CD4-positive, alpha-beta T cell treated with Interleukin-15 for 1 hour (primary cell): ENCODE measurements at regions not wholly inside any gene's neighbourhood (a gene's known extent, or its start where the extent isn't known, plus 50 kb on each side); places are given as distances from the start of the nearest gene placed in this dataset.
"Not testable (repeated sequence)": the region's sequence is repeated elsewhere in the genome, so short reads cannot be mapped to it uniquely, and the experiment has no call there.

ENCODE experiments used
- DNase-seq: peaks from one replicate; pipeline ENCODE4 v3.0.0-alpha.2; 2020

DNA sequence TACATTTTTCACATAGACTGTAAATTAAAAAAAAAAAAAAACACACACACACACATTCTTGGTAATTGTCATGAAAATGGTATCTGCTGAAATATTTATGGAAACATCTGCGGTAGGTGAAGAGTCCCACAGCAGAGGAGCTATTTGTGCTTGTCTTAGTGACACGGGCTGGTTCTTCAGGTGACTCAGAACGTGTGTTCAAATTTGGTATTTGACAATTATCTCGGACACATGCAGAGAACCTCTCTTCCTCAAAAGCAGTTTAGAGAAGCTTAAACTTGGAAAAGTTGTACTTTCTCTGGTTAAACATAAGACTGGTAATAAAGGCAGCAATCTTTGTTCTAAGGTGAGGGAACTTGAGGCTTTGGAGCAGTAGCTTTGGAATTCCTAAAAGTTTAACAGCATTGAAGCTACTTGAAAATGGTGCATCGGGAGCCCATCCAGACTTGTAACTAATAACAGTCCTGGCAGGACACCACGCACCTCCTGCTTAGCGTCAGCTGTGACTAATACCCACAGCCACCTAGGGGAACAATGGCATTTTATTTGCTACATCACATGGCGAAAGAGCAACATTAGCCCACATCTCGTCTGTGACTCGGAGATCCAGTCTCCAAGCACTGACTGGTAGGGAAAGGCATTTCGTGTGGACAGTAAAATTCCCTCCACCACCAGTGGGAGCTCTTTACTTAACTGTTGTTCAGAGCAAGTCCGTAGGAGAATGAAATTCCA lies 1505.1 kb upstream of the SLC10A2 start:
- no peak for DNase-seq

DNA sequence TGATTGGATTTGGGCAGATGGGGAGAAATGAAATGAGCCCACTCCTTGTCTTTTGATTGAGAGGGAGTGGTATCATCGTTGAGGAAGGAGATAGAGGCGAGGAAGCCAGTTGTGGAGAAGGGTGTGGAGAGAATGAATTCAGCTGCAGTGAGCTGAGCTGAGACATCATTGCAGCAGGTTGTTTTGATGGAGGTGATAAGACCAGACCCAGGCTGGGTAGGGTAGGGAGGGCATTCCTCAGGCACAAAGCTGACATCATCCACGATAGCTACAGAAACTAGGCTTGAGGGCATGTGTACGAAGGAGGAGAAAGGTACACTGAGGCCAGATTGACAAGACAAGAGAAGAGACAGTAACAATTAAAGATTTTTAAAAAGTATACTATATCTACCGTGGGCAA lies 1500.9 kb upstream of the SLC10A2 start:
- no peak for DNase-seq

DNA sequence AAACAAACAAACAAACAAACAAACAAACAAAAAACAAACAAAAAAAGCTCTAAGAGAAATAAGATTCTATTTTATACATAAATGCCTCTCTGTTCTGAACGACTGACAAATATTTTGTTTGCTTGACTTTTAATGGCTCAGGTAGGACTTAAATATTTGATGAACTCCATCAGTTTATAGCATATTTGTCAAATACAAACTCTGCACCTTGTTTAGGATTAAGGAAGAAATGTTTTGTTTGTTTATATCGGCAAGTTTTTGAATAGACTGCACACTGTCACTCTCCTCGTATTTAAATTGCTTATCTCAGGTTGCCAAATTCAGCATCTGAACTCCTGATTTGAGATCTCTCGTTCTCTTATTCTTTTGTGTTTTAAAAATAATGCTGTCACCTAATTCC lies 1499.7 kb upstream of the SLC10A2 start:
- DNase-seq = no peak

DNA sequence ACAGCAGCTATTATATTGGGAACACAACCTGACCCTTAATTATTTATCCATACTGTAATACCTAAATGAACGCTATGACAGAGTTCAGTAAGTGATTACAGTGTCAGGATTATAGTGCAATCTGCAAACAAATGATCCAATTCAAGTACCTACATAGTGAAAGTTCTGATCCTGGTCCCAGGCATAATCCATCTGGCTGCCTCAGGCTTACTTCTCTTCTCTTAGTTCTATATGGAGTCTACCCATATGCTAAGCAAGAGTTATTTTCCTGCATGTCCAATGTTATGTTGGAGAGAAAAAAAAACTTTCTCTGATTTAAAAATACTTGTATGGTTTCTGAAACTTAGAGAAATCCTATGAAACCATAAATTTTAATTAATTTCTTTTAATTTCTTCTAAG lies 1487.7 kb upstream of the SLC10A2 start:
- DNase-seq = no peak

DNA sequence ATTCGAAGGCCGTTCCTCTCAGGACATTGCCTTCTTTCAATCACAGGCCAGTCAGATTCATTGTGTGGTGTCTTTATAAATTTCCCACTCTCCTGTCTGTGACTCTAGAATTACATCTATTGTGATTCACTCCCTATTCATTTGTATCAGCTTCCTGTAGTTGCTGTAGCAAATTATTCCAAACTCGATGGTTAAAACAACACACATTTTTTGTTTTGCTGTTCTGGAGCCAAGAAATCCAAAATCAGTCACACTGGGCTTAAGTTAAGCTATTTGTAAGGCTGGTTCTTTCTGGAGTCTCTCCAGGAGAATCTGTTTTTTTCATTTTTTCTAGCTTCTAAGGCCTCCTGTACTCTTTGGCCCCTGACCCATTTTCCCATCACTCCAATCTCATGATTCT lies 1487.0 kb upstream of the SLC10A2 start:
- DNase-seq = no peak

DNA sequence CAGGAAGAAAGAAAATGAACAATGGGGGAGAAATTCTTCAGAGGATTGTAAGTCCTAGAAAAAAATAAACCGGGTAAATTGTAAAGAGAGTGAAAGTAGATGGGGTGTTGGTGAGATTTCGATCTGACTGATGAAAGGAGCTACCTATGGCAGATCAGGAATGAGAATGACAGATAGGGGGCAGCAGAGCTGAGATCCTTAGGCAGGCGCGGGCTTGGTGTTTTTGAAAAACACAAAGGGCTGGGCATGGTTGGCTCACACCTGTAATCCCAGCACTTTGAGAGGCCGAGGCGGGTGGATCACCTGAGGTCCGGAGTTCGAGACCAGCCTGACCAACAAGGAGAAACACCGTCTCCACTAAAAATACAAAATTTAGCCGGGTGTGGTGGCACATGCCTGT lies 1468.6 kb upstream of the SLC10A2 start:
- DNase-seq = no peak

DNA sequence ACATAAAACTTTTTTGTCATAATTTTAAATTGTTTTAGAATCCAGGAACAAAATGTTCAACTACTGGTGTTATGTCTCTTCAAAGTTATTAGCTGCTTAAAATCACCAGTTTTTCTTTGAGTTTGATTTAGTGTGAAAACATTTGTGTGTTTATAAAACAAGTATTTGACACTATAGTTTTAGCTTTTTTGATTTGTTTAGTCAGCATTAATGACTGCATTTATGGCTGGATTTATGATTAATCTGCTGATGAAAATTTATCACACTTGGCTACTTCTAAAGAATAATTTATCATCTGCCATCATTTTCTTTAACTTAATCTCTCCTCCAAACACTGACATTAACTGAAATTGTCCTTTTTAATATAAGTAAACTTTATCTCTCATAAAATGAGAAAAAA lies 1465.9 kb upstream of the SLC10A2 start:
- no peak for DNase-seq

DNA sequence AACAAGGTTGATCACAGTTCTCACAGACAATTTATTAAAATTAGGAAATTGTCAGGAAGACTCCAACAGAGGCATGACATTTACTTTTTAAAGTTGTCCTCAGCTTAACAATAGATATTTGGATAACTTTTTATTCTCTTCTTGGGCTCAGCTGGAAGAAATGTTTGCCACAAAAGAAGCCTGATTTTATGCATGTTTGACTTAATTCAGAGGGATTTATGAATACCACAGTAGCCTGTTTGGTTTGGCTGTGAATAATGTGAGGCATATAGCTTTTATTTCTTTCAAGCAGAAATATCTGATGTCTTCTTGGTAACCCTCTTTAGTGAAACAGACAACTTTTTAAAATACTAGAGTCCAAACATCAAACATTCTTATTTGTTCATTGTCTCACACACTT lies 1464.5 kb upstream of the SLC10A2 start:
- DNase-seq = no peak

DNA sequence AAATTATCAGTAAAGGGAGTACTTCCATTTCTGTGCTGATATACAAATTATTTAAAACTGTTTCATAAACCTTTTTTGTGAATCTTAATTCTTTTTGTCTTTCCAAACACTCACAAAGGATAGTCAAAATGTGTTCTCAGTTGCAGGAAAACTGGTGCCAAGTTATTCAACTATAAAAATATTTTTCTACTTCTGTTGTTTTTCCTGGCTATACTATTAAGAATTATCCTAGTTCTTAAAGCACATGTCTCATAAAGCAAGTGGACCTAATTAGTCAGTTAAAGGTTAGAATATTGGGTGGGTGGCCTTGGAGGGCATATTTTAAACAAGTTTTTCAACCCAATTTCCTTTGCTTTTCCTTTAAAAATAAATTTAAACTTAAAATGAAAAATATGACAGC lies 1460.3 kb upstream of the SLC10A2 start:
- DNase-seq = no peak

DNA sequence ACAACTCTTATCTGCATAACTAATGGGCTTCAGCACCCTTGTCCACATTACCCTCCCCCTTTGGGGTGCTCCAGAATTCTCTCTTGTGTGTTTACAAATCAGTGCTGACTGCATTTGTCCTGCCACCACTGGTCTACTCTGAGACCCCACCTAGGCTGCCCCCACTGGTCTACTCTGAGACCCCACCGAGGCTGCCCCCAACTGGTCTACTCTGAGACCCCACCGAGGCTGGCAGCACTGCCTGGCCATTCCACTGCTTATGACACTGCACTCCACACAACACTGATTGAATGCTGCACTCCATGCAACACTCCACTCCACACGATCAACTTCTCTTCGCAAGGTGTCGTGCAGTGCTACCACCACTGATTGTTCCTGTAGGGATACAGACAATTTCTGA lies 1459.2 kb upstream of the SLC10A2 start:
- DNase-seq = no peak

DNA sequence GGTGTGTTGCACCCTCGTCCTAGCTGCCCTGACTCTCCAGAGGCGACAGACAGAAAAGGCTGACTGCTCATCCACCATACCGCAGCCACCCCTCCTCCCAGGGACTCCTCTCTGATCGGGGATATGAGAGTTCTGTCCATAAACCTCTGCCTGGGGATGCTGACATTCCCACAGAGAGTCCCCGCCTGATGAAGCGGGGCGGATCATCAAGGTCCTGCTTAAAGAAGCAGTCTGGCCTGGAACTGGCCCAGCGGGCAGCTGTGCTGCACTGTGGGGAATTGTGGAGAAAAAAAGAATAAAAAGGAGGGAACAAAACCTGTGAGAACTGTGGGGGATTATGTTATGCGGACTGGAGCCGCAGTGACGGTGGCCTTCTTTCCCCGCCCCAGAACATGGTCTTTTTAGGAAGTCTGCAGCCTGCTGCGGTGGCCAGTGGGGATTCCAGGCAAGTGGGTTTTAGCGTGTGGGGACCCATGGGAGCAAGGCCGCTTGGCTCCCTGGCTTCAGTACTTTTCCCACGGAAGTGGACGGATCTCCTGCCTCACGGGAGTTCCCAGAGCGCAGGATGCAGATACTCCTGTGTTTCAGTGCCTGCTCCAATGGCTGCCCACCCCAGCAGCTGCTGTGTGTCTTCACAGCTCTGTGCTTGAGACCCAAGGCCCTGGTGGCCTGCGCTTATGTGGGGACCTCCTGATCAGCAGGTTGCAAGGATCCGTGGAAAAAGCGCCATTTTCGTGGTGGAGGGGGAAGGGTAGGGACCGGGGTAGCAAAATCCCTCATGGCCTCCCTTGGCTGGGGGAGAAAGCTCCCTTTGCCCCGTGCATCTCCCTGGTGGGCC lies 1456.2 kb upstream of the SLC10A2 start:
- no peak for DNase-seq

DNA sequence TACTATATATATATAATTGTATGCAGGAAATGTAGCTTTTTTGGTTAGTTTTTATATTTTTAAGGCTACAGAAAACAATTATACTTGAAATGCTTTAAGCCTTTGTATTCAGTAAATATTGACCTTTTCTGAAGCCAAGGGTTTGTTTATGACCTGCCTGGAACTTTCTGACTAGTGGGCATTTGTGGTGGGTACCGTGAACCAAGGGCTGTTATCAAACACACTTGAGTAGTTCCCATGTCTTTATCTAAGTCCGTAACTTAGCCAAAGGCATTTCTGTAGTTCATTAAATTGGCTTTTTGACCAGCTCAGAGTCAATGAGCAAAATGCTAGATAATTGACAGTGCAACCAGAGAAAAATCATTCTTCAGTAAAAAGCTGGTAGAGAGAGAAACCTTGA lies 1444.2 kb upstream of the SLC10A2 start:
- DNase-seq = no peak

DNA sequence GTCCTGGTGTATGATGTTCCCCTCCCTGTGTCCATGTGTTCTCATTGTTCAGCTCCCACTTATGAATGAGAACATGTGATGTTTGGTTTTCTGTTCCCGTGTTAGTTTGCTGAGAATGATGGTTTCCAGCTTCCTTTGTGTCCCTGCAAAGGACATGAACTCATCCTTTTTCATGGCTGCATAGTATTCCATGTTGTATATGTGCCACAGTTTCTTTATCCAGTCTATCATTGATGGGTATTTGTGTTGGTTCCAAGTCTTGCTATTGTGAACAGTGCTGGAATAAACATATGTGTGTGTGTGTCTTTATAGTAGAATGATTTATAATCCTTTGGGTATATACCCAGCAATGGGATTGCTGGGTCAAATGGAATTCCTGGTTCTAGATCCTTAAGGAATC lies 1427.3 kb upstream of the SLC10A2 start:
- DNase-seq = not testable (repeated sequence)

DNA sequence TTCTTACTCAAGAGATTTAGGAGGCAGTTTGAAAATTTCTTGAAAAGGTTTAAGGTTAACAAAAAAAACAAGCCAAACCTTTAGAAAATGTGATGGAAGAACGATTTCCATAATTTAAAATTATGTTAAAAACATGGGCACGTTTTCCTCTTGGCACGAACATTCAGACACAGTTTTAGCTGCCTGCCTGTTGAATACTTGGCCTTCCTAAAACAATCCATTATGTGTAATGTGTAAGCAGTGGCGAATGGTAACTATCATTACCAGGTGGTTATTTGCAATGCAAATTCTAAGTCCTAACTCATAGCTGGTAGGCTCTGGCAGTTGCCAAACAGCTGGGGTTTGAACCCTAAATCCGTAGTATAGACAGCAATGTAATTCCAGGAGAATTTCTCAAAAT lies 1425.7 kb upstream of the SLC10A2 start:
- DNase-seq = no peak

DNA sequence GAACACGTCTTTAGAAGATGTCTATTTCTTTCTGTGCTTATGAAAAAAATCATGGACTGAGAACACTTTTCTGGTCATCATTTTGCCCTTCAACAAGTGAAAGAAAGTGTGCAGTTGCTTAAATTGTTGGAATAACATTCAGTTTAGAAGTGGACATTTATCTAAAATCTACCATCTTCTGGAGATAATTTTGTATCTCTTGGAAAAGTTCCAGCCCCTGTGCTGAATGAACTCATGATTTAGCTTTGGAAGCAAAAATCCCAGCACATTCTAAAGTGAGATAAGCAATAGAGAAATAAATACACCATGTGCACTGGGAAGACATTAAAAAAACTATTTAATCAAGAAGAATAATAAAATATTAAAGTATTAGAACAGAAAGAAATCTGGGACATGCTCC lies 1420.8 kb upstream of the SLC10A2 start:
- no peak for DNase-seq

DNA sequence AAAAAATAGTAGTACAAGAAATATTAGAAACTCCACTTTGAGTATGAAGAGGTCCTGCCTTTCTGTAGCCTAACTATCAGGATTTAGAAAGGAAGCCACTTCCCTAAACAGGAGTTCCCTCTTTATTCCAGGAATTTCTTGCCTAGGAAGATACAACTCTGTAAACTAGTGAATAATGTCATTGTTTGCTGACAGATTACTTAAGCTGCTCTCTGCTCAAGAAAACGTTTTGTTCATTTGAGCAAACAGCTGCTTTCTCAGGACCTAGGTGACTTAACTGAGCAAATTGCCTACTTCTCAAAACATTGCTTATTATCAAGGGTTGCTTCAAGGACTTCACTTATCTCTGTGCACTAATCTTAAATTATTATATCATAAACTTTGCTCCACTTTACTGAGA lies 1419.4 kb upstream of the SLC10A2 start:
- no peak for DNase-seq

DNA sequence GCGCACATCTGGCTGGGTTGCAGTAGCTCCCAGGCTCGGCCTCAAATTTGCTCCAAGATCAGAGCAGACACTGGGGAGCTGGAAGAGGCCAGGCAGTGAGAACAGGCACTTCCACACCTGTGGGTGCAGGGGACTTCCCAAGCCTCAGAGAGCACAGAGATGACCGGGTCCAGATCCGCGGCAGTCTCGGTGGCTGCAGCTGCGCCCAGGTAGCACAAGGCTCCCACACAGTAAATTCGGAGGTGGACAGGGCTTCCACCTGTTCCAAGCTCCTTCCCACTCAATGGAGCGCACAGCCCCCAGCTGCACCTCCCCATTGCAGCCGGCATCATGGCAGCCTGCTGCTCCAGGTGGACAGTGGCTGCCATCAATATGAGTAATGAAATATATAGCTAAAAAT lies 1417.4 kb upstream of the SLC10A2 start:
- DNase-seq = no peak

DNA sequence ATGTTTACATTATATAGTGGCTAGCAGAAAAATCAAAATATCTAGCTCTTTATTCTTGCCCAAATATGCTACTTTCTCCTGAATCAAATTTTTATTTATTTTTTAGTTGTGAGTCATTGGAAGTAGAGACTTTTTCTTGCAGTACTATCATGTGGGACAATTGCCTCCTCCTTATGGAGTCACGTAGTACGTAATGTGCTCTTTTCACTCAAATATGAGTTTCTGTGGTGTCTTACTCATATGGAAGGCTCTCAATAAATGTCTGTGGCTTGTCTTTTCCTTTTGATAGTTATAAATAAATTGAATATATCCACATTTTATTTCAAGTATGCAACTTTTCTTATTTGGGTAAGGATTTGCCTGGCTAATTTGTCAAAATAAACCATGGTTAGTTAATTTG lies 1411.0 kb upstream of the SLC10A2 start:
- no peak for DNase-seq

DNA sequence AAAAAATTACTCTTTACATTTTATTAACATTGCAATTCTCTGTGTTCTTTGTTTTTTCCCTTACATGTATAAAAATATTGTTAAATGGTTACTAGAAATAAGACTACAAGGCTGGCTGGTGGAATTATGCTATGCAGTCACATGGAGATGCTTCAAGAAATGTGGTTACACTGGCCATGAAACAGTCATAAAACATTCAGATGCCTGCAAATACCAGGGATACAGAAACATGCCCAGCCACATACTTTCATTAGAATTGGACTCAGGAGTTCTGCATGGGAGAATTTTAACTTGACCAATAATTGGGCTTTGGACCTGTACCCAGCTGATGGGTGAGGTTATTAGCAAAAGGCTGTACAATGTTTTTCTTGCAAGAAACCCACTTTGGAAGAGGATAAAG lies 1407.7 kb upstream of the SLC10A2 start:
- DNase-seq = no peak

DNA sequence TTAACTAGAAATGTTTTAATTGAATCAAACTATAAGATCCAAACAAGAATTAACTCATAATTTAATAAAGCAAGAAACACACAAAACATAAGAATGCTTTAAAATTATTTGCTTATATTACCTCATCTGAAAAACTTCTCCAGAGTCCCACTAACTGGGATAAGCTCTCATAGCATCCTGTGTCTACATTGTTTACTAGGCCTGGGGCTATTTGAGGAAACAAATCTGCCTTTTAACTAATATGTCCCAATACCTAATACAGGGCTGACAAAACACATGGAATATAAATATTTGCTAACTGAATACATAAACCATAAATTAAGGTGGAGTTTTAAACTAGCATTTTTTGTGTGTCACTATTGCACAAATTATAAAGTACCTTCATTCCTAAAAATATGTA lies 1399.8 kb upstream of the SLC10A2 start:
- DNase-seq = no peak

DNA sequence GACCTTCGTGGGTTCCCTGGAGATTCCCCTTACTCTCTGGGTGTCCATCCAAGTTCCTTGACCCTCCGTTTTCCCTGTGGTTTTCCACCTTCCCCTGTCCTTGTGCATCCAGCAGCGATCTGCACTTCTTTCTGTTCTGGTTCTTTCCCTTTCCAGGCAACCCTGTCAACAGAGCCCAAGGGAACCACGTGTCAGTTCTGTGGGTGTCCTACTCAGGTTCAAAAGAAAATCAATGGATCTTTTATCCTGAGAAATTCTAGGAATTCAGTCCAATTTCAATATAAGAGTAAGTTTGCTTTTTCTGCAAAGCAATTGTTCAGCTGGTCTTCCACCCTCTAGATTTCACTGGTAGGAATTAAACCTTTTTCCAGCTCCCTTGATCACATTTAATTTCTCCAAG lies 1394.8 kb upstream of the SLC10A2 start:
- no peak for DNase-seq

DNA sequence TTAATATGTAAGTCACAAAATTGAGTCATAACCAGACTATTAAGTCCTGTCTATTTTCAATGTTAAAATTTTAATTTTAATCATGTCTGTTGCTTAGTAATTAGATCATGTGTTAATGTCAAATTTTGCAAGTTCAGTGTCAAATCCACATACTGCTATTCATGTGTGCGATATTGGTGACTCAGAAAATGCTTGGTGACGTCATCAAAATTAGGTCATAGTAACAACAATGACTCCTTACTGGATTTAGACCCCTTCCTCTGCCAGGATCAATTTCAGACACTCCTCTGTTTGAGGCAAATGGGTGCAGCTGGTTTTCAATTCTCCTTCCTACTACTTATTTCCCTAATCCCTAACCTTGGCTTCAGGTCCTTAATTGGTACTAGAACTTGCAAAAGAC lies 1394.3 kb upstream of the SLC10A2 start:
- DNase-seq = no peak

DNA sequence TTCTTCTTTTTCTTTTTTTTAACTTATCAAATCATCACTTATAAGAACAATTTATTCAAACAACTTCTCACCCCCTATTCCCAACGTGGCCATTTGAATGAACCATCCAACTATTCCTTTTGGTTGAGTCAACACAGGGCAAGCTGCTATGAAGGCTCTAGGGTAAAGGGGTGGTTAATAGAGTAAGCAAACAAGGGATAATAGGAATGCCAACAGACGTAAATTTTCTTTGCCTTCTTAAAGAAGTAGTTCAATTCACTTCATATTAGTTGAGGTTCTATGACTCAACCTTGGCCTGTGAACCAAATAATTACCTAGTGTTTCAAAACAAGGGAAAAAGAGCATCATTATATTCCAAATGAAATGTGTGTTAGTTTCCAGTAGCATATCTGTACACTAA lies 1383.8 kb upstream of the SLC10A2 start:
- DNase-seq = no peak

DNA sequence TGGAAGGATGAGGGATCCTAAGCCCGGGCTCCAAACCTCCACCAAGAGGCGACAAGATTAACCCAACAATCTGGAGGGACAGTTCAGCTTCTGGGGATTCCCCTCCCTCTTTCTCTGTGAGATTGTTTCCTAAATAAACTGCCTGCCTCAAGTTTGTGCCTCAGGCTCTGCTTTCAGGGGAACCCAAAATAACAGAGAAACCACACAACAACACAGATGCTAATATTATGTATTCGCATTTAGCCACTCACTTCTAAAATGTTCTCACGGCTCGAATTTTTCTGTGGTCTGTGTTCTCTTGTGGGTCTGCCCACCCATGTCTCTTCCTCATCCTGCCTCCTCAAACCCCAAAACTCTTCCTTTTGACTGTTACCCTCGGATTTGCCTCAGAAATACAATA lies 1381.1 kb upstream of the SLC10A2 start:
- no peak for DNase-seq

DNA sequence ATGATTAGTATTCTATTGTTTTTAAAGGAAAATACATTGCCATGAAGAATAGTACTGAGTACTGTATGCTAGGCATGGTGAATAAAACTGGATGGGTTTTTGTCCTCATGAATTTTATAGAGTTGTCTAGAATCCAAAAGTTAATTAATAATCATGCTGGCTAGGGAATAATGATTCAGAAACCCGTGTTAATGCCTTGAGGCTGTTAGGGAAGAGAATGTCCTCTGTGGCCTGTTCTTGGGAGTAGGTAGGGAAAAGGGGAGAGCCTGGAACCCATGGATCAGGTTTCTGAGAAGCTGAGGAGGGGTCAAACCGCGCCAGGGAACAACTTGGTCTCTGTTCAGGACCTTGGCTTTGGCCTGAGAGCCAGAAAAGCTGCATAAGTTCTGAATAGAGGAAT lies 1376.3 kb upstream of the SLC10A2 start:
- DNase-seq = no peak
